ENCODE measurements at regions not wholly inside any gene's neighbourhood (a gene's known extent, or its start where the extent isn't known, plus 50 kb on each side); places are given as distances from the start of the nearest gene placed in this dataset.

- DNase-seq (no peak), ATAC-seq (ENCODE audit: low read depth) (no peak)
- Mint-ChIP-seq H3K36me3 (peaks cover 2% of the 10 kb centered on the region), H3K27ac (no peak overlapping the region), H3K4me3 (no peak overlapping the region), H3K27me3 (peaks cover 7% of the 10 kb centered on the region), H3K9me3 (peaks cover 19% of the 10 kb centered on the region), H3K4me1 (no peaks in the 10 kb centered on the region)
- POLR2A ChIA-PET, result no interaction called here
These were observed 107.5 kb downstream of the CYSLTR2 start for GRCh38 chr13:48761256-48761655.

- Mint-ChIP-seq H3K9me3 (peaks cover 7% of the 10 kb centered on the region), H3K4me1 (peaks cover 18% of the 10 kb centered on the region), H3K4me3 (no peak overlapping the region), H3K27ac (no peak overlapping the region), H3K27me3 (peaks cover 14% of the 10 kb centered on the region), H3K36me3 (peaks cover 2% of the 10 kb centered on the region)
- POLR2A ChIA-PET, result no interaction called here
- ATAC-seq (ENCODE audit: low read depth) (peak; percentile 88), DNase-seq (peak; percentile 48)
These were observed 115.5 kb downstream of the CYSLTR2 start for GRCh38 chr13:48769107-48769704.

GRCh38 chr13:48770372-48770771, 116.6 kb downstream of the CYSLTR2 start:
- DNase-seq, result no peak
- no peak for ATAC-seq (ENCODE audit: low read depth)
- no peak overlapping the region for H3K4me3 Mint-ChIP-seq
- H3K9me3 Mint-ChIP-seq, result peaks cover 2% of the 10 kb centered on the region
- peaks cover 3% of the 10 kb centered on the region for H3K36me3 Mint-ChIP-seq
- POLR2A ChIA-PET, result no interaction called here
- peaks cover 17% of the 10 kb centered on the region for H3K27me3 Mint-ChIP-seq
- H3K27ac Mint-ChIP-seq, result no peak overlapping the region
- H3K4me1 Mint-ChIP-seq, result peaks cover 18% of the 10 kb centered on the region

- Mint-ChIP-seq H3K4me1 (peaks cover 18% of the 10 kb centered on the region), H3K4me3 (no peak overlapping the region), H3K9me3 (no peaks in the 10 kb centered on the region), H3K36me3 (peaks cover 1% of the 10 kb centered on the region), H3K27me3 (peaks cover 16% of the 10 kb centered on the region), H3K27ac (no peak overlapping the region)
- DNase-seq, result no peak
- POLR2A ChIA-PET, result no interaction called here
- no peak for ATAC-seq (ENCODE audit: low read depth)
These were observed 119.2 kb downstream of the CYSLTR2 start for GRCh38 chr13:48772908-48773307.

GRCh38 chr13:48773531-48774275, 120.0 kb downstream of the CYSLTR2 start:
- Mint-ChIP-seq H3K36me3 (peaks cover 1% of the 10 kb centered on the region), H3K4me1 (peaks cover 17% of the 10 kb centered on the region), H3K27me3 (peaks cover 15% of the 10 kb centered on the region), H3K9me3 (peaks cover under 1% of the 10 kb centered on the region), H3K4me3 (no peak overlapping the region), H3K27ac (no peak overlapping the region)
- POLR2A ChIA-PET, result no interaction called here
- ATAC-seq (ENCODE audit: low read depth) (no peak), DNase-seq (no peak)

- ATAC-seq (ENCODE audit: low read depth) (no peak), DNase-seq (no peak)
- Mint-ChIP-seq H3K36me3 (peaks cover 4% of the 10 kb centered on the region), H3K27ac (no peak overlapping the region), H3K27me3 (peaks cover 15% of the 10 kb centered on the region), H3K4me1 (peaks cover 14% of the 10 kb centered on the region), H3K9me3 (peaks cover 7% of the 10 kb centered on the region), H3K4me3 (no peak overlapping the region)
- POLR2A ChIA-PET, result no interaction called here
These were observed 121.6 kb downstream of the CYSLTR2 start for GRCh38 chr13:48775285-48775684.

- DNase-seq, result no peak
- peaks cover 4% of the 10 kb centered on the region for H3K36me3 Mint-ChIP-seq
- no peak overlapping the region for H3K27ac Mint-ChIP-seq
- H3K4me3 Mint-ChIP-seq, result no peak overlapping the region
- peaks cover 15% of the 10 kb centered on the region for H3K27me3 Mint-ChIP-seq
- H3K4me1 Mint-ChIP-seq, result peaks cover 14% of the 10 kb centered on the region
- no peak for ATAC-seq (ENCODE audit: low read depth)
- H3K9me3 Mint-ChIP-seq, result peaks cover 8% of the 10 kb centered on the region
- POLR2A ChIA-PET, result no interaction called here
These were observed 122.1 kb downstream of the CYSLTR2 start for GRCh38 chr13:48775804-48776203.

GRCh38 chr13:48776401-48776800, 122.7 kb downstream of the CYSLTR2 start:
- ATAC-seq (ENCODE audit: low read depth), result no peak
- Mint-ChIP-seq H3K36me3 (peaks cover 4% of the 10 kb centered on the region), H3K27me3 (peaks cover 15% of the 10 kb centered on the region), H3K4me1 (peaks cover 14% of the 10 kb centered on the region), H3K27ac (no peak overlapping the region), H3K4me3 (no peak overlapping the region), H3K9me3 (peaks cover 10% of the 10 kb centered on the region)
- DNase-seq, result no peak
- POLR2A ChIA-PET, result no interaction called here

GRCh38 chr13:48778610-48779009, 124.9 kb downstream of the CYSLTR2 start:
- H3K27ac Mint-ChIP-seq, result no peak overlapping the region
- peaks cover 17% of the 10 kb centered on the region for H3K9me3 Mint-ChIP-seq
- H3K4me3 Mint-ChIP-seq, result no peak overlapping the region
- ATAC-seq (ENCODE audit: low read depth), result no peak
- peaks cover 10% of the 10 kb centered on the region for H3K27me3 Mint-ChIP-seq
- POLR2A ChIA-PET, result no interaction called here
- peaks cover 6% of the 10 kb centered on the region for H3K36me3 Mint-ChIP-seq
- no peaks in the 10 kb centered on the region for H3K4me1 Mint-ChIP-seq
- DNase-seq, result no peak

GRCh38 chr13:48780713-48781341, 127.1 kb downstream of the CYSLTR2 start:
- POLR2A ChIA-PET, result no interaction called here
- peaks cover 17% of the 10 kb centered on the region for H3K9me3 Mint-ChIP-seq
- H3K36me3 Mint-ChIP-seq, result peaks cover 5% of the 10 kb centered on the region
- ATAC-seq (ENCODE audit: low read depth), result no peak
- H3K4me1 Mint-ChIP-seq, result no peaks in the 10 kb centered on the region
- H3K4me3 Mint-ChIP-seq, result no peak overlapping the region
- no peak for DNase-seq
- H3K27me3 Mint-ChIP-seq, result peaks cover 7% of the 10 kb centered on the region
- H3K27ac Mint-ChIP-seq, result no peak overlapping the region

- DNase-seq, result no peak
- H3K4me3 Mint-ChIP-seq, result no peak overlapping the region
- peaks cover 4% of the 10 kb centered on the region for H3K27me3 Mint-ChIP-seq
- no peaks in the 10 kb centered on the region for H3K4me1 Mint-ChIP-seq
- peaks cover 5% of the 10 kb centered on the region for H3K36me3 Mint-ChIP-seq
- POLR2A ChIA-PET, result no interaction called here
- peaks cover 17% of the 10 kb centered on the region for H3K9me3 Mint-ChIP-seq
- no peak for ATAC-seq (ENCODE audit: low read depth)
- H3K27ac Mint-ChIP-seq, result no peak overlapping the region
These were observed 128.7 kb downstream of the CYSLTR2 start for GRCh38 chr13:48782429-48782840.

- no peak overlapping the region for H3K4me3 Mint-ChIP-seq
- DNase-seq (no peak), ATAC-seq (ENCODE audit: low read depth) (no peak)
- H3K9me3 Mint-ChIP-seq, result peaks cover 17% of the 10 kb centered on the region
- peaks cover 3% of the 10 kb centered on the region for H3K27me3 Mint-ChIP-seq
- H3K27ac Mint-ChIP-seq, result no peak overlapping the region
- H3K36me3 Mint-ChIP-seq, result peaks cover 5% of the 10 kb centered on the region
- no peaks in the 10 kb centered on the region for H3K4me1 Mint-ChIP-seq
- POLR2A ChIA-PET, result no interaction called here
These were observed 129.5 kb downstream of the CYSLTR2 start for GRCh38 chr13:48783181-48783630.

- no peak overlapping the region for H3K4me3 Mint-ChIP-seq
- ATAC-seq (ENCODE audit: low read depth), result no peak
- H3K9me3 Mint-ChIP-seq, result peaks cover 16% of the 10 kb centered on the region
- peaks cover 2% of the 10 kb centered on the region for H3K27me3 Mint-ChIP-seq
- no peaks in the 10 kb centered on the region for H3K4me1 Mint-ChIP-seq
- no peak for DNase-seq
- POLR2A ChIA-PET, result no interaction called here
- H3K36me3 Mint-ChIP-seq, result peaks cover 5% of the 10 kb centered on the region
- no peak overlapping the region for H3K27ac Mint-ChIP-seq
These were observed 130.0 kb downstream of the CYSLTR2 start for GRCh38 chr13:48783695-48784230.
